Lower lobe of right lung (tissue), 2 donors: ENCODE measurements at regions not wholly inside any gene's neighbourhood (a gene's known extent, or its start where the extent isn't known, plus 50 kb on each side); places are given as distances from the start of the nearest gene placed in this dataset.

Experiments used
- ATAC-seq, 2 donors: fragments of 200-7000 bp; cut with Tn5 transposase; one replicate each; pipeline ENCODE4 v1.9.1; 2020 to 2022; ENCODE audit warnings: mild to moderate bottlenecking in 2 of 2, moderate library complexity in 2 of 2
- DNase-seq: peaks from one replicate; pipeline ENCODE4 v3.0.0-alpha.2; 2020
- H3K27ac ChIP-seq: fragments of 200-600 bp; one replicate; pipeline ENCODE4 v1.8.0; 2022
- H3K27me3 ChIP-seq: fragments of 200-600 bp; one replicate; pipeline ENCODE4 v1.8.0; 2022; ENCODE audit warnings: low read depth
- H3K36me3 ChIP-seq: fragments of 200-600 bp; one replicate; pipeline ENCODE4 v1.8.0; 2022; ENCODE audit warnings: mild to moderate bottlenecking
- H3K4me1 ChIP-seq: fragments of 200-600 bp; one replicate; pipeline ENCODE4 v1.8.0; 2022
- H3K4me3 ChIP-seq: fragments of 200-600 bp; one replicate; pipeline ENCODE4 v1.8.0; 2022; ENCODE audit warnings: mild to moderate bottlenecking
- H3K9me3 ChIP-seq: fragments of 200-600 bp; one replicate; pipeline ENCODE4 v1.8.0; 2022
- intact Hi-C: fragments of 100-400 bp; cut with DNase I; formaldehyde crosslinking; loops from one replicate; pipeline ENCODE4 v1.11.0; 2022
- TF ChIP-seq, protein P1 (sequence below): fragments of 200-600 bp; IDR thresholded peaks from one replicate; pipeline ENCODE4 v1.8.0; 2022; ENCODE audit warnings: antibody characterized with exemption, mild to moderate bottlenecking
- donor health status: DM: no; HTN: yes; CAD: no; lungs with severe emphysema.

DNA sequence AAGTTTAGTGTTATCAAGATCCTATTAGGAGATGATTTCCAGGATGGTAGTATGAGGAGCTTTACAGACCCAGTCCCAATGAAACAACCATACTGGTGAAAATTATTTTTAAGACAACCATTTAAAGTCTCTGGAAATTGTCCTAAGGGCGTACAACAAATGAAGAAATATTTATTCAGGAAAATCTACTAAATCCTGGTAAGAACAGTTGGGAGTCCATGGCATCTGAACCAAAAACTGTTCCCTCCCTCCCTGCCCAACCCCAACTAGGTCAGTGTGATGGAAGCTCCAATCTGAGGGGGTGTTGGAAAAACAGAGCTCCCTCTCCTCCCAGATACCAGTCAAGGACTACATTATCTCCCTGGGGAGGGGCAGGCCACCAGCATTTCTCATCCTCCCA is 74.7 kb upstream of the MKLN1 start:
- H3K36me3 ChIP-seq = no peaks in the 10 kb centered on the region
- no peak overlapping the region for H3K27ac ChIP-seq
- TF ChIP-seq, protein P1, sequence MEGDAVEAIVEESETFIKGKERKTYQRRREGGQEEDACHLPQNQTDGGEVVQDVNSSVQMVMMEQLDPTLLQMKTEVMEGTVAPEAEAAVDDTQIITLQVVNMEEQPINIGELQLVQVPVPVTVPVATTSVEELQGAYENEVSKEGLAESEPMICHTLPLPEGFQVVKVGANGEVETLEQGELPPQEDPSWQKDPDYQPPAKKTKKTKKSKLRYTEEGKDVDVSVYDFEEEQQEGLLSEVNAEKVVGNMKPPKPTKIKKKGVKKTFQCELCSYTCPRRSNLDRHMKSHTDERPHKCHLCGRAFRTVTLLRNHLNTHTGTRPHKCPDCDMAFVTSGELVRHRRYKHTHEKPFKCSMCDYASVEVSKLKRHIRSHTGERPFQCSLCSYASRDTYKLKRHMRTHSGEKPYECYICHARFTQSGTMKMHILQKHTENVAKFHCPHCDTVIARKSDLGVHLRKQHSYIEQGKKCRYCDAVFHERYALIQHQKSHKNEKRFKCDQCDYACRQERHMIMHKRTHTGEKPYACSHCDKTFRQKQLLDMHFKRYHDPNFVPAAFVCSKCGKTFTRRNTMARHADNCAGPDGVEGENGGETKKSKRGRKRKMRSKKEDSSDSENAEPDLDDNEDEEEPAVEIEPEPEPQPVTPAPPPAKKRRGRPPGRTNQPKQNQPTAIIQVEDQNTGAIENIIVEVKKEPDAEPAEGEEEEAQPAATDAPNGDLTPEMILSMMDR = no peak
- H3K27me3 ChIP-seq = no peaks in the 10 kb centered on the region
- H3K9me3 ChIP-seq = peaks cover 24% of the 10 kb centered on the region
- no peaks in the 10 kb centered on the region for H3K4me1 ChIP-seq
- intact Hi-C loops = no loop called here
- DNase-seq (no peak), ATAC-seq (no peak)
- H3K4me3 ChIP-seq = no peak overlapping the region

DNA sequence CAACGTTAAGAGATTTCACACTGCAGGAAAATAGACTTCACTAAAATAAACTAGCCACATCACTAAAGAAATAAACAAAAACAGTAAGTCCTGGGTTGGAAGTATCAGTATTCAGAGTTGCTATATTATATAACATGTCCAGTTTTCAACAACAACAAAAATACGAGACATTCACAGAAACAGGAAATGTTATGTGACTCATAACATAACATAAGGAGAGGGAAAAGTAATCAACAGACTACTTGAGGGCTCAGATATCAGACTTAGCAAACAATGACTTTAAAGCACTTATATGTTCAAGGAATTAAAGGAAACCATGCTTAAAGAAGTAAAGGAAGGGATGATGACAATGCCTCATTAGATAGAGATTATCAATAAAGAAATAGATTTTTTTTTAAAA is 73.5 kb upstream of the MKLN1 start:
- intact Hi-C loops = no loop called here
- Histone ChIP-seq H3K9me3 (peaks cover 24% of the 10 kb centered on the region), H3K27me3 (no peaks in the 10 kb centered on the region), H3K4me3 (no peak overlapping the region), H3K4me1 (no peaks in the 10 kb centered on the region), H3K27ac (no peak overlapping the region), H3K36me3 (no peaks in the 10 kb centered on the region)
- no peak for ATAC-seq
- TF ChIP-seq, protein P1 = no peak
- no peak for DNase-seq

DNA sequence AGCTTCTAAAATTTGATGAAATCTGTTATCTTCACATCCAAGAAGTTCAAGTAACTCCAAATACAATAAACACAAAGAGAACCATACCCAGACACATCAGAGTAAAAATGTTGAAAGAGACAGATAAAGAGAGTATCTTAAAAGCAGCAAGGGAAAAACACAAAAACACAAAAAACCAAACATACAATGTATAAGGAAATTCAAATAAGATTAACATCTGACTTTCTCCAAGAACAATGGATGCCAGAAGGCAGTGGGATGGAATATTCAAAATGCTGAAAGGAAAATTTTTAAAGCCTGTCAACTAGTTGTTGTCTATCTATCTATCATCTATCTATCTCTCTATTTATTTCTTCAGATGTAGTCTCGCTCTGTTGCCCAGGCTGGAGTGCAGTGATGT is 72.4 kb upstream of the MKLN1 start:
- no peak for ATAC-seq
- TF ChIP-seq, protein P1 = no peak
- no peak overlapping the region for H3K4me3 ChIP-seq
- H3K27ac ChIP-seq = no peak overlapping the region
- no peaks in the 10 kb centered on the region for H3K27me3 ChIP-seq
- intact Hi-C loops = no loop called here
- H3K4me1 ChIP-seq = no peaks in the 10 kb centered on the region
- no peaks in the 10 kb centered on the region for H3K36me3 ChIP-seq
- peaks cover 24% of the 10 kb centered on the region for H3K9me3 ChIP-seq
- no peak for DNase-seq

DNA sequence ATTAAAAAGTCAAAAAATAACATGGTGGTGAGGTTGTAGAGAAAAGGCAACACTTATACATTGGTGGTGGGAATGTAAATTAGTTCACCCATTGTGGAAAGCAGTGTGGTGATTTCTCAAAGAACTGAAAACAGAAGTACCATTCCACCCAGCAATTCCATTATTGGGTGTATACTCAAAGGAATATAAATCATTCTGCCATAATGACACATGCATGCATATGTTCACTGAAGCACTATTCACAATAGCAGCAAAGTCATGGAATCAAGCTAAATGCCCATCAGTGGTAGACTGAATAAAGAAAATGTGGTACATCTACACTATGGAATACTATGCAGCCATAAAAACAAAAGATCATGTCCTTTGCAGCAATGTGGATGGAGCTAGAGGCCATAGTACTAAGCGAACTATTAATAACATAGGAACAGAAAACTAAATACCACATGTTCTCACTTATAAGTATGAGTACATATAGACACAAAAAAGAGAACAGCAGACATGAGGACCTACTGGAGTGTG is 66.1 kb upstream of the MKLN1 start:
- intact Hi-C loops = no loop called here
- ATAC-seq (no peak), DNase-seq (no peak)
- H3K9me3 ChIP-seq = no peaks in the 10 kb centered on the region
- H3K27ac ChIP-seq = no peak overlapping the region
- H3K4me1 ChIP-seq = no peaks in the 10 kb centered on the region
- TF ChIP-seq, protein P1 = no peak
- H3K4me3 ChIP-seq = no peak overlapping the region
- no peaks in the 10 kb centered on the region for H3K36me3 ChIP-seq
- no peaks in the 10 kb centered on the region for H3K27me3 ChIP-seq

DNA sequence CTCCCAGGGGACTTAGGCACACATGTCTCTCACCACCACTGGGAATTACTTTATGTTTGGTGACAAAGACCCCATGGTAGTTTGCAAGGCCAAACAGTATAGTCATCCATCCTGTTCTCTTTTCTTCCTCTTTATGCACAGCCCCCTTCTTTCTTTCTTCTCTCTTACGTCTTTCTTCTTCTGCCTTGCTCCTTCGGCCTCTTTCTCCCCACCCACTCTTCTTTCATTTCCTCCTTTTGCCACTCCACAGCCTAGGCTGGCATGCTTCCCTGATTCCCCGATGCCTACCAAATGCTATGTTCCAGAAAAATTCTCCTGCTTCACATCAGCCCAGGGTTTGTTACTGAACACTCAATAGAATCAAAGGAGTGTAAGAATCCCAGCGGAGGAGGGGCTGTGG is 62.4 kb upstream of the MKLN1 start:
- no peak overlapping the region for H3K4me3 ChIP-seq
- ATAC-seq (peak; percentile 50 to 56), DNase-seq (no peak)
- no peaks in the 10 kb centered on the region for H3K4me1 ChIP-seq
- intact Hi-C loops = no loop called here
- no peaks in the 10 kb centered on the region for H3K9me3 ChIP-seq
- H3K36me3 ChIP-seq = no peaks in the 10 kb centered on the region
- no peaks in the 10 kb centered on the region for H3K27me3 ChIP-seq
- TF ChIP-seq, protein P1 = no peak
- H3K27ac ChIP-seq = no peak overlapping the region

DNA sequence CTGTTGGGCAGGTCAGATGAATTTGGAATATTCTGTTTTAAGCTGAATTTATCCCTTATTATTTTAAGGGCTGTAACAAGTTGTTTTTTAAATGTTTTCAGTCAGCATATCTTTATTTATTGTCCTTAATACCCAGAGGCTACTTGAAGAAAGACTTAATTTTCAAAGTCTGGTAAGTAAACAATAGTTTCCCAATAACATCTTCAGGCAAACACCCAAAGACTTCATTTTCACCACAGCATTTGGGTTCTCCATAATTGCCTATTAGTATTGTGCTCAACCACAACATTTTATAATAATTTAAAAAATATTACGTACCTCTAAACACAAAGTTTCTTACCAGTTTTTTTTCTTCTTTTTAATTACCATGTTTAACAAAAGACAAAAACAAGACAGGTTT is 60.0 kb upstream of the MKLN1 start:
- Histone ChIP-seq H3K27me3 (no peaks in the 10 kb centered on the region), H3K36me3 (no peaks in the 10 kb centered on the region), H3K4me3 (no peak overlapping the region), H3K9me3 (no peaks in the 10 kb centered on the region), H3K4me1 (no peaks in the 10 kb centered on the region), H3K27ac (no peak overlapping the region)
- intact Hi-C loops = no loop called here
- no peak for DNase-seq
- TF ChIP-seq, protein P1 = no peak
- ATAC-seq = no peak
